ENCODE measurements at regions not wholly inside any gene's neighbourhood (a gene's known extent, or its start where the extent isn't known, plus 50 kb on each side); places are given as distances from the start of the nearest gene placed in this dataset.

DNA sequence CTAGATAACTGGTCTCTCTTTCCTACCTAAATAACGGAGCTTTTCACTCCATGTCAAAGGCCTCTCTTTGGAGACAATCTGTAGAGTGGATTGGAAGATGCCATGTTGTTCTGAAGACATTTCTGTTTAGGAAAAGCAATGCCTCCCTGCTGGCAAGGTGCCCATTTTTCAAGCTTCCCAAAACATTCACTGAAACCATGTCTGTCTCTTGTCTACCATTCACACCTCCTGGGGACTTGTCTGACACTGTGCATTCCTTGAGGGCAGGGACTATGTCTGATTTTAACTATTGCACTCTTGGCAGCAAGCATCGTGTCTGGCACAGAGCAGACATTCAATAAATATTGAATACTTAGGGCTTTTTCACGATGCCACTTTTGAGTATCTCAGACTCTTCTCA lies 528.9 kb upstream of the NRP1 start:
- TF ChIP-seq, protein P1, sequence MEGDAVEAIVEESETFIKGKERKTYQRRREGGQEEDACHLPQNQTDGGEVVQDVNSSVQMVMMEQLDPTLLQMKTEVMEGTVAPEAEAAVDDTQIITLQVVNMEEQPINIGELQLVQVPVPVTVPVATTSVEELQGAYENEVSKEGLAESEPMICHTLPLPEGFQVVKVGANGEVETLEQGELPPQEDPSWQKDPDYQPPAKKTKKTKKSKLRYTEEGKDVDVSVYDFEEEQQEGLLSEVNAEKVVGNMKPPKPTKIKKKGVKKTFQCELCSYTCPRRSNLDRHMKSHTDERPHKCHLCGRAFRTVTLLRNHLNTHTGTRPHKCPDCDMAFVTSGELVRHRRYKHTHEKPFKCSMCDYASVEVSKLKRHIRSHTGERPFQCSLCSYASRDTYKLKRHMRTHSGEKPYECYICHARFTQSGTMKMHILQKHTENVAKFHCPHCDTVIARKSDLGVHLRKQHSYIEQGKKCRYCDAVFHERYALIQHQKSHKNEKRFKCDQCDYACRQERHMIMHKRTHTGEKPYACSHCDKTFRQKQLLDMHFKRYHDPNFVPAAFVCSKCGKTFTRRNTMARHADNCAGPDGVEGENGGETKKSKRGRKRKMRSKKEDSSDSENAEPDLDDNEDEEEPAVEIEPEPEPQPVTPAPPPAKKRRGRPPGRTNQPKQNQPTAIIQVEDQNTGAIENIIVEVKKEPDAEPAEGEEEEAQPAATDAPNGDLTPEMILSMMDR (IDR thresholded peaks at IDR 0.05; ENCODE audit: control extremely low read depth in 1 of 3, insufficient read depth in 1 of 3, low read depth in 1 of 3, low read length in 3 of 3): no peak
- TF ChIP-seq RAD21 (IDR thresholded peaks at IDR 0.05 in 1 of 2, conservative IDR thresholded peaks at IDR 0.05 in 1 of 2; ENCODE audit: low read depth in 2 of 2, low read length in 2 of 2) (no peak), BCL11A (IDR thresholded peaks at IDR 0.05; ENCODE audit: low read depth in 2 of 2, low read length in 2 of 2) (no peak), CREB1 (IDR thresholded peaks at IDR 0.05) (no peak), POLR2AphosphoS5 (IDR thresholded peaks at IDR 0.05; ENCODE audit: low read depth, low read length) (no peak), NRF1 (IDR thresholded peaks at IDR 0.05; ENCODE audit: low read depth, low read length) (no peak)
- TF ChIP-seq, protein P2, sequence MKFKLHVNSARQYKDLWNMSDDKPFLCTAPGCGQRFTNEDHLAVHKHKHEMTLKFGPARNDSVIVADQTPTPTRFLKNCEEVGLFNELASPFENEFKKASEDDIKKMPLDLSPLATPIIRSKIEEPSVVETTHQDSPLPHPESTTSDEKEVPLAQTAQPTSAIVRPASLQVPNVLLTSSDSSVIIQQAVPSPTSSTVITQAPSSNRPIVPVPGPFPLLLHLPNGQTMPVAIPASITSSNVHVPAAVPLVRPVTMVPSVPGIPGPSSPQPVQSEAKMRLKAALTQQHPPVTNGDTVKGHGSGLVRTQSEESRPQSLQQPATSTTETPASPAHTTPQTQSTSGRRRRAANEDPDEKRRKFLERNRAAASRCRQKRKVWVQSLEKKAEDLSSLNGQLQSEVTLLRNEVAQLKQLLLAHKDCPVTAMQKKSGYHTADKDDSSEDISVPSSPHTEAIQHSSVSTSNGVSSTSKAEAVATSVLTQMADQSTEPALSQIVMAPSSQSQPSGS (IDR thresholded peaks at IDR 0.05; ENCODE audit: low read length): no peak
- TF ChIP-seq, protein P3, sequence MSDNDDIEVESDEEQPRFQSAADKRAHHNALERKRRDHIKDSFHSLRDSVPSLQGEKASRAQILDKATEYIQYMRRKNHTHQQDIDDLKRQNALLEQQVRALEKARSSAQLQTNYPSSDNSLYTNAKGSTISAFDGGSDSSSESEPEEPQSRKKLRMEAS (IDR thresholded peaks at IDR 0.05): no peak

Data from H1 (cell line).